WTC11 (cell line): ENCODE measurements at regions not wholly inside any gene's neighbourhood (a gene's known extent, or its start where the extent isn't known, plus 50 kb on each side); places are given as distances from the start of the nearest gene placed in this dataset.

Source experiments
- ATAC-seq: fragments of 200-7000 bp; cut with Tn5 transposase; 2 replicates; pipeline ENCODE4 v1.10.0; 2021; ENCODE audit warnings: mild to moderate bottlenecking, moderate library complexity
- CTCF ChIA-PET: fragments of 300-600 bp; sonication (Branson Sonifier 250); formaldehyde crosslinking; loops from one replicate; lab custom pipeline; 2021; ENCODE audit warnings: antibody characterized with exemption; lab: Charles Lee
- POLR2A ChIA-PET: fragments of 350-600 bp; sonication (Branson Sonifier 250); formaldehyde crosslinking; loops from one replicate; lab custom pipeline; 2021; ENCODE audit warnings: antibody characterized with exemption; lab: Charles Lee
- DNase-seq: peaks from one replicate; pipeline ENCODE4 v3.0.0; 2021; ENCODE audit warnings: low spot score
- H3K27ac Mint-ChIP-seq: 2 replicates; pipeline ENCODE4 v1.8.0; 2021; ENCODE audit warnings: mixed read lengths
- H3K27me3 Mint-ChIP-seq: 2 replicates; pipeline ENCODE4 v1.8.0; 2021; ENCODE audit warnings: low read depth, mild to moderate bottlenecking, moderate library complexity, mixed read lengths
- H3K36me3 Mint-ChIP-seq: 2 replicates; pipeline ENCODE4 v1.8.0; 2021; ENCODE audit warnings: mixed read lengths
- H3K4me1 Mint-ChIP-seq: 2 replicates; pipeline ENCODE4 v1.8.0; 2022; ENCODE audit warnings: mixed read lengths
- H3K4me3 Mint-ChIP-seq: 2 replicates; pipeline ENCODE4 v1.8.0; 2021; ENCODE audit warnings: mild to moderate bottlenecking, moderate library complexity, mixed read lengths
- H3K9me3 Mint-ChIP-seq: 2 replicates; pipeline ENCODE4 v1.8.0; 2021; ENCODE audit warnings: mixed read lengths
- ATF1 ChIP-seq: sonication (generic); formaldehyde crosslinking; IDR thresholded peaks from 2 replicates; pipeline ENCODE4 v1.8.1; 2023; ENCODE audit warnings: mild to moderate bottlenecking, moderate library complexity, missing genetic modification reagents
- ATF6 ChIP-seq: sonication (generic); formaldehyde crosslinking; IDR thresholded peaks from 2 replicates; pipeline ENCODE4 v1.8.1; 2023; ENCODE audit warnings: mild to moderate bottlenecking, missing genetic modification reagents
- CBFB ChIP-seq: sonication (generic); formaldehyde crosslinking; IDR thresholded peaks from 2 replicates; pipeline ENCODE4 v1.8.1; 2022; ENCODE audit warnings: mild to moderate bottlenecking, low read depth, missing genetic modification reagents
- CDX4 ChIP-seq: fragments of 250-450 bp; sonication (Bioruptor Pico); IDR thresholded peaks from 2 replicates; pipeline ENCODE4 v1.9.0; 2021; ENCODE audit warnings: moderate library complexity, mild to moderate bottlenecking, inconsistent platforms, borderline replicate concordance
- ETV6 ChIP-seq: sonication (generic); formaldehyde crosslinking; IDR thresholded peaks from 2 replicates; pipeline ENCODE4 v1.8.1; 2022; ENCODE audit warnings: mild to moderate bottlenecking, missing genetic modification reagents
- FOXJ3 ChIP-seq: sonication (generic); formaldehyde crosslinking; IDR thresholded peaks from 2 replicates; pipeline ENCODE4 v1.9.0; 2021; ENCODE audit warnings: missing genetic modification reagents, mild to moderate bottlenecking, borderline replicate concordance
- GTF2I ChIP-seq: fragments of 250-450 bp; sonication (Bioruptor Pico); conservative IDR thresholded peaks from 2 replicates; pipeline ENCODE4 v1.4.0; 2021; ENCODE audit warnings: mild to moderate bottlenecking
- MYBL2 ChIP-seq: sonication (generic); formaldehyde crosslinking; IDR thresholded peaks from 2 replicates; pipeline ENCODE4 v1.8.1; 2023; ENCODE audit warnings: mild to moderate bottlenecking, moderate library complexity, missing genetic modification reagents
- NR1H2 ChIP-seq: sonication (generic); formaldehyde crosslinking; IDR thresholded peaks from 2 replicates; pipeline ENCODE4 v1.9.0; 2021; ENCODE audit warnings: mild to moderate bottlenecking, moderate library complexity, missing genetic modification reagents
- PREB ChIP-seq: sonication (generic); formaldehyde crosslinking; IDR thresholded peaks from 2 replicates; pipeline ENCODE4 v1.8.1; 2022; ENCODE audit warnings: mild to moderate bottlenecking, missing genetic modification reagents, moderate library complexity, borderline replicate concordance
- PRRX2 ChIP-seq: fragments of 250-450 bp; sonication (Bioruptor Pico); IDR thresholded peaks from 2 replicates; pipeline ENCODE4 v1.8.0; 2021; ENCODE audit warnings: mild to moderate bottlenecking
- STAT6 ChIP-seq: sonication (generic); formaldehyde crosslinking; conservative IDR thresholded peaks from 2 replicates; pipeline ENCODE4 v1.8.1; 2023; ENCODE audit warnings: mild to moderate bottlenecking, low read depth, missing genetic modification reagents, moderate library complexity
- ZBTB21 ChIP-seq: sonication (generic); formaldehyde crosslinking; IDR thresholded peaks from 2 replicates; pipeline ENCODE4 v1.8.1; 2023; ENCODE audit warnings: mild to moderate bottlenecking, missing genetic modification reagents, borderline replicate concordance
- ZNF138 ChIP-seq: sonication (generic); formaldehyde crosslinking; conservative IDR thresholded peaks from 2 replicates; pipeline ENCODE4 v1.8.1; 2022; ENCODE audit warnings: mild to moderate bottlenecking, moderate library complexity, missing genetic modification reagents
- ZNF263 ChIP-seq: sonication (generic); formaldehyde crosslinking; IDR thresholded peaks from 2 replicates; pipeline ENCODE4 v1.8.1; 2022; ENCODE audit warnings: low read depth, mild to moderate bottlenecking, moderate library complexity, missing genetic modification reagents
- ZNF416 ChIP-seq: fragments of 250-450 bp; sonication (Bioruptor Pico); IDR thresholded peaks from 2 replicates; pipeline ENCODE4 v1.9.0; 2021; ENCODE audit warnings: mild to moderate bottlenecking, inconsistent platforms
- ZNF425 ChIP-seq: fragments of 250-450 bp; sonication (Bioruptor Pico); conservative IDR thresholded peaks from 2 replicates; pipeline ENCODE4 v1.9.0; 2021; ENCODE audit warnings: mild to moderate bottlenecking

- TF ChIP-seq MYBL2 (CRISPR knock-in tag) (no peak), ZBTB21 (CRISPR knock-in tag) (no peak), ATF6 (no peak), STAT6 (CRISPR knock-in tag) (no peak), PREB (CRISPR knock-in tag) (no peak), ETV6 (CRISPR knock-in tag) (no peak), PRRX2 (CRISPR knock-in tag) (no peak)
- TF ChIP-seq, all 79 proteins: peak for 0
Observed at GRCh38 chr4:148563684-148564083, 121.5 kb upstream of the NR3C2 start (continued).

GRCh38 chr4:148561467-148561866 lies 119.3 kb upstream of the NR3C2 start:
- POLR2A ChIA-PET, result no interaction called here
- H3K27me3 Mint-ChIP-seq, result no peaks in the 10 kb centered on the region

More at GRCh38 chr4:148561467-148561866, 119.3 kb upstream of the NR3C2 start:
- no peak for TF ChIP-seq ZNF138 (CRISPR knock-in tag)
- no peak for TF ChIP-seq ZNF425 (CRISPR knock-in tag)
- TF ChIP-seq ZNF263 (CRISPR knock-in tag), result no peak
- no peak for TF ChIP-seq FOXJ3 (CRISPR knock-in tag)
- no peak for TF ChIP-seq CBFB (CRISPR knock-in tag)
- TF ChIP-seq ZNF416 (CRISPR knock-in tag), result no peak
- no peak for TF ChIP-seq CDX4 (CRISPR knock-in tag)
- no peak for TF ChIP-seq ETV6 (CRISPR knock-in tag)
- no peak for TF ChIP-seq GTF2I (CRISPR knock-in tag)
- no peak for TF ChIP-seq ATF1 (CRISPR knock-in tag)
- TF ChIP-seq NR1H2 (CRISPR knock-in tag), result no peak
- Mint-ChIP-seq H3K9me3 (no peaks in the 10 kb centered on the region), H3K4me1 (no peaks in the 10 kb centered on the region), H3K27ac (no peak overlapping the region), H3K4me3 (no peak overlapping the region), H3K36me3 (no peaks in the 10 kb centered on the region)
- DNase-seq, result no peak
- no peak for ATAC-seq
- CTCF ChIA-PET, result no interaction called here
